GM18951 (cell line): ENCODE measurements at regions not wholly inside any gene's neighbourhood (a gene's known extent, or its start where the extent isn't known, plus 50 kb on each side); places are given as distances from the start of the nearest gene placed in this dataset.

Experiments used
- POLR2A ChIP-seq: IDR thresholded peaks from 4 replicates; pipeline ENCODE4 v1.6.1; 2011; ENCODE audit warnings: mild to moderate bottlenecking; ENCODE audit not compliant: insufficient read length, insufficient read depth; ENCODE audit errors: extremely low read depth
- in situ Hi-C: fragments of 300-500 bp; cut with MboI; formaldehyde crosslinking; loops from one replicate; pipeline ENCODE4 v1.12.0; 2022; ENCODE audit warnings: low sequenced_read_pairs, mixed read lengths, inconsistent platforms; ENCODE audit not compliant: unreplicated experiment

DNA sequence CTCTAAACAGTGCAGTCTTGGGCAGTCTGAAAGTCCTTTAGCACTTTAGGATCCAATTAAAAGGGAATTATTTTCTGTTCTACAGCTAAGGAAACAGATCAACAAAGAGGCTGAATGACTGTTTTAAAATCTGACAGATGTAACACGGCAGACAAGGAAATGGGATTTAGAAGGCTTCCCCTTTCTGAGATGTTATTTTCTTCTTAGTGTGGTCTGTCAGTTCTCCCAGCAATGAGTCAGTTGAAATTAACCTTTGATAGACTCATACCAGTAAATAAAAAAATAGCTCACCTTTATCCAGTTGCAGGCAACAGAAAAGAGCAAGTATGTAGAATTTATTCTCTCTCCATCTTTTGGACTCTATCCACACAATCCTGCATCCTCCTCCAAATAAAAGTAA, 98.1 kb downstream of the NEDD1 start:
- in situ Hi-C loops: no loop called here
- no peak for TF ChIP-seq POLR2A

DNA sequence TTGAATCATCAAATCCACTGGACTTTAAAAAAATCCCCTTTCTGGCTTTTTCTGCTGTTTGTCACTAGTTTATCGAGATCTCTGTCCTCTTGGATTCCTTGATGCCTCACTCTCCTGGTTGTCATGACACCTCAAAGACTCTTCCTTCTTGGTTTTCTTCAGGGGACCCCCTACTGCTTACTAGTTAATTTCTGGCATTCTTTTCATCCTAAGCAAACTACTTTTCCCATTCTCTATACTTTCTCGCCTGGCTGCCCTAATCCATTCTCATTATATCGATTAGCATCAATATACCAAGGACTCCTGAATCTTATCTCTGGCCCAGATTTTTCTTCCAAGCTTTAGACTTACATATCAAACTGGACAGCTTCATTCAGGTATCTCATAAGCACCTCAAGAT, 98.6 kb downstream of the NEDD1 start:
- in situ Hi-C loops: no loop called here
- TF ChIP-seq POLR2A: no peak

DNA sequence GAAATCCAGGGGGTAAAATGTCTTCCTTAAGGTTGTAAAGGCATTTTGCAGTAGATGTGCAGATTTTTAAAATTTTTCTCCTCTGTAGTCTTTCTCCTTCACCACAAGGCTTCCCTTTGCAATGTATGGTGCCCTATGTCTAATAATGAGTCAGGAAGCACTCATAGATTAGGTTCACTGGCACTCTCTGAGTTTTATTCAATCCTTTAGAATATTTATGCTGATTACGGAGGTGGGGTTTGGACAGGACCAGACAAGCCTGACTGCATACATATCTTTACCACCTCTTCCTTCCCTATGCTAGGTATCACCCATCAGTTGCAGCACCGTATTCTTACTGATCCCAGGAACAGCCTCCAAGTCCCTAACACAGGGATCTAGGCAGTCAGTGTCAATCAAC, 99.5 kb downstream of the NEDD1 start:
- in situ Hi-C loops: no loop called here
- no peak for TF ChIP-seq POLR2A

DNA sequence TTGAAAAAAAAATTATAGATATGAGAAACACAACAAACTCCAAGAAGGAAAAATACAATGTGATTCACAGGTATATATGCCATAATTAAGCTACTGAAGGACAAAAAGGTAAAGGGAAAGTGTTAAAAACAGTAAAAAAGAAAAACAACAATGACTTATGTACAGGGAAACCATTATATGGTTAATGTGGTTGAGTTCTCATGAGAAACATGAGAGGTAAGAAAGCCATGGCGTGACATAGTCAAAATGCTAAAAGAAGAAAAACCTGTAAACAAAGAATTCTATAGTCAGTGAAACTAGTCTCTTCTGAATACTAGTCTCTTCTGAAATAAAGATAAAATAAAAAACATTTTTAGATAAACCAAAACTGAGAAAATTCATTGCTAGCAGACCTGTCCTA, 109.1 kb downstream of the NEDD1 start:
- in situ Hi-C loops: no loop called here
- TF ChIP-seq POLR2A: no peak

GRCh38 chr12:97017213-97017612, 110.2 kb downstream of the NEDD1 start:
- no peak for TF ChIP-seq POLR2A
- in situ Hi-C loops: no loop called here

- in situ Hi-C loops: no loop called here
- no peak for TF ChIP-seq POLR2A
Measured at GRCh38 chr12:97022536-97023230, 115.6 kb downstream of the NEDD1 start.

GRCh38 chr12:97024393-97024792, 117.3 kb downstream of the NEDD1 start:
- in situ Hi-C loops: no loop called here
- no peak for TF ChIP-seq POLR2A

GRCh38 chr12:97026901-97027300, 119.8 kb downstream of the NEDD1 start:
- no peak for TF ChIP-seq POLR2A
- in situ Hi-C loops: no loop called here

DNA sequence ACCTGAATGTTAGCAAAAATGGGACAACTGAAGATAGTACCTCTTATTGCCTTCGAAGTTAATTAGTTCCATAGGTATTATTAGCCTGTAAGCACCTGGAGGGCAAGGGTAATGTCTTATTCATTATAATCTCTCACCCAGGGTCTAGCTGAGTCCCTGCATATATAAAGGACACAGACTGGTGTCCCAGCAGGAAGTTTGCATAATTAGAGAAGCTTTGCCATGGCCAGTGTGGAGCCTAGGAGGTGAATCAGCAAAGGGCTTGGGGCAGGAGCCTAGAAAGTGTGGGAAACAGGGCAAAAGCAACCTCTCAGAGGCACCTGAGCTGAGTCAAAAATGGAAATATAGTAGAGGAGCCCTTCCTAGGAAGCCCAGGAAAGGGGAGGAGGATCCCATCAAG, 120.4 kb downstream of the NEDD1 start:
- in situ Hi-C loops: no loop called here
- TF ChIP-seq POLR2A: no peak

DNA sequence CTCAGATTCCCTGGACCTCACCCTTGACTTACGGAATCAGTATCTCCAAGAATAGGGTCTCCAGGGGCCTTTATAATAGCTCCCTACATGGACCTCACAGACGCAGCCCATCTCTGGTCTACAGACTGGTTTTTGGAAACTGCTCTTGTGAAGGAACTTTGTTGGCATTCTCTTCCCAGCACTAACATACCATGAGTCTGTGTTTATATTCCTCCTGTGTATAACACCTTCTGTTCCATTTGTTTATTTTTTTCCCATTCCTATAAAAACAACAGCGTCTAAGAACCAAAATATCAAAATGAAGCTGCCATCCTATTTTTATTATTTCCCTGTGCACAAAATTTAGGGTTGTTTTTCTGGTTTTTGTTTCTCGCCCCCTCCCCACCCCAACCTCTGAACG, 131.1 kb downstream of the NEDD1 start:
- in situ Hi-C loops: no loop called here
- TF ChIP-seq POLR2A: no peak

GRCh38 chr12:97038834-97039233, 131.8 kb downstream of the NEDD1 start:
- in situ Hi-C loops: no loop called here
- no peak for TF ChIP-seq POLR2A

GRCh38 chr12:97046901-97047300, 139.8 kb downstream of the NEDD1 start:
- TF ChIP-seq POLR2A: no peak
- in situ Hi-C loops: no loop called here

- in situ Hi-C loops: no loop called here
- no peak for TF ChIP-seq POLR2A
Measured at GRCh38 chr12:97047361-97047760, 140.3 kb downstream of the NEDD1 start.

DNA sequence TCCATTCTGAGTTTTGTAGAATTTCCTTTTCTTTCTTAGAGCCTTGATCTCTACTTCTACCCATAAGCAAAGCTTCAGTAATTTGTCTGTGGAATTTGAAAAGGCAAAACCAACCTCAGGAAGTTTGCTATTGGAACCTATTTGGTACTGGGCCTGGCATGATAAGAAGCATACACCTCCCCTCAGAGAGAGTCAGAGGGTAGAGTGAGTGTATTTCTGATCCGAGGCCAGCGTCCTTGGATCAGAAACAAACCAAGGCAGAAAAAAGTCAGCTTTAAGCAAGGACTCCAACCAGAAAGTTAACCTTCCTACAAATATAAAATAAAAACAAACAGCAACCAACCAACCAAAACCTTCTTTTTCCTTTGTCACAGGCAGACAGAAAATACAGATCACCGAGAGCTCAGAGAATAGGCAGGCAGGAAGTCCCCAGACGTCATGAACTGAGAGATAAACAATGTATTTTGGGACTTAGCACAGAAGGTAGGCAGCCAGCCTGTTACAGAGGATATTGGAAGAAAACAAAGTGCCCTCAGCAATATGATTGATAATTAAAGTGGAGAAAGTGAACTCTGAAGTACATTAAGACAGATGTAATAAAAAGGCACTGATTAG, 141.5 kb downstream of the NEDD1 start:
- no peak for TF ChIP-seq POLR2A
- in situ Hi-C loops: no loop called here

DNA sequence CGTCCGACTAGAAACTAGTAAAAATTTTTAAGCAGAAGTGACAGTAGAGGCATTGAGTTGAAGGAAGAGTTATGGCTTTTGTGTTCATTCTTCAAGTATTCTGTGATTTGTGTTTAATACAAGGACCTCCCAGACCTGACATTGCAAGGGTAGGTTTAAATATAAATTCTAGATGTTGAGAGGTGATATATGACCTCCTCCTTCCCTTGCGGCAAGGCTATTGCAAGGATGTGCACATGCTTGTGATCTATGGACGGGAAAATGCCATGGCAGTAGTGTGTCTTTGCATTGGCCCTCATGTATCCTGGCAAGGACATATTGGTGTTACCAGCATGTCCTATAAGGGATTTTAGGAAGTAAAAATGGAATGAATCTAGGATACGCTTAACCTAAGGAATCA, 143.5 kb downstream of the NEDD1 start:
- no peak for TF ChIP-seq POLR2A
- in situ Hi-C loops: no loop called here

DNA sequence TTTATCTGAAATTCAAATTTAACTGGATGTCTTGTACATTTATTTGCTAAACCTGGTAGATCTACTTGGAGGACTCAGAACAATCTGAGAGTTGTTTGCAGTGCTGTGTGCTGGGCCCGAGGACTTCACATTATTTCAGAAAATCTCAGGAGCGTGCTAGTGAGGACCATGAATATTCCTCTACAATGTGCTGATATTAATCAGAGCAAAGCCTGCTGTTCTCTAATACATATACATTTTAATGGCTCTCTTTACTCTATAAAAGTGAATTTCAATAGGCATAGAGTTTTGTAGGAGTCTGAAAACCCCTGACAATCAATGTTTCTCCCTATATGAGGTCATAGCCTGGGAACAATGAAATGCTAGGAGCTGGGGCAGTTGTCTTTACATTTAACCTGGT, 144.3 kb downstream of the NEDD1 start:
- in situ Hi-C loops: no loop called here
- TF ChIP-seq POLR2A: no peak
